ENCODE measurements at regions not wholly inside any gene's neighbourhood (a gene's known extent, or its start where the extent isn't known, plus 50 kb on each side); places are given as distances from the start of the nearest gene placed in this dataset.

GRCh38 chr6:3553254-3553653 is 96.4 kb upstream of the SLC22A23 start:
- H3K27ac ChIP-seq (ENCODE audit: insufficient read depth, low read length), result no peak overlapping the region
- H3K4me1 ChIP-seq (ENCODE audit: control insufficient read depth, insufficient read depth, low read length), result no peaks in the 10 kb centered on the region
- ChIA-PET POLR2A (ENCODE audit: unreplicated experiment) (no interaction called here), CTCF (no interaction called here)
- ATAC-seq (ENCODE audit: low read depth), result no peak
- H3K56ac ChIP-seq (ENCODE audit: extremely low read depth, insufficient read depth, low read length), result no peak overlapping the region
- H2BK5ac ChIP-seq (ENCODE audit: low read depth, low read length, poor library complexity, severe bottlenecking), result no peak overlapping the region
- H4K5ac ChIP-seq (ENCODE audit: low read depth, low read length), result no peak overlapping the region
- no peak overlapping the region for H3K9ac ChIP-seq (ENCODE audit: low read depth, low read length)
- H3K4ac ChIP-seq (ENCODE audit: low read depth, low read length), result no peak overlapping the region
- DNase-seq, result no peak
- no peak overlapping the region for H2BK15ac ChIP-seq (ENCODE audit: low read depth, low read length)
- no peak overlapping the region for H2AFZ ChIP-seq (replicated peaks; ENCODE audit: low read length, poor library complexity)
- H2AK9ac ChIP-seq (replicated peaks; ENCODE audit: low read depth, low read length, poor library complexity), result no peak overlapping the region
- no peaks in the 10 kb centered on the region for H3K9me1 ChIP-seq (ENCODE audit: insufficient read depth, low read length)
- H4K20me1 ChIP-seq (ENCODE audit: insufficient read depth, low read length), result no peaks in the 10 kb centered on the region
- no peaks in the 10 kb centered on the region for H3K79me1 ChIP-seq (ENCODE audit: low read depth in 1 of 2, low read length in 2 of 2)
- no peak overlapping the region for H3K4me3 ChIP-seq (ENCODE audit: insufficient read depth, low read depth, low read length)
- no peak overlapping the region for H2BK20ac ChIP-seq (ENCODE audit: low read depth, low read length)
- no peak overlapping the region for H4K91ac ChIP-seq (ENCODE audit: insufficient read depth, low read depth, low read length)
- H3K9me3 ChIP-seq (ENCODE audit: control insufficient read depth, insufficient read depth, low read length), result no peaks in the 10 kb centered on the region; the same call in none of the 2 replicates
- H3K18ac ChIP-seq (ENCODE audit: low read depth, low read length), result no peak overlapping the region
- dilution Hi-C loops (cut with HindIII; ENCODE audit: low sequenced_read_pairs, unreplicated experiment), result no loop called here
- intact Hi-C loops (cut with micrococcal nuclease), result no loop called here
- no peak overlapping the region for H2AK5ac ChIP-seq (ENCODE audit: low read depth, low read length)
- H2BK120ac ChIP-seq (ENCODE audit: low read depth, low read length), result no peak overlapping the region
- H3K4me2 ChIP-seq (ENCODE audit: low read depth, low read length), result no peak overlapping the region
- no peaks in the 10 kb centered on the region for H3K36me3 ChIP-seq (ENCODE audit: control insufficient read depth, insufficient read depth, low read length)
- TF ChIP-seq, protein P1, sequence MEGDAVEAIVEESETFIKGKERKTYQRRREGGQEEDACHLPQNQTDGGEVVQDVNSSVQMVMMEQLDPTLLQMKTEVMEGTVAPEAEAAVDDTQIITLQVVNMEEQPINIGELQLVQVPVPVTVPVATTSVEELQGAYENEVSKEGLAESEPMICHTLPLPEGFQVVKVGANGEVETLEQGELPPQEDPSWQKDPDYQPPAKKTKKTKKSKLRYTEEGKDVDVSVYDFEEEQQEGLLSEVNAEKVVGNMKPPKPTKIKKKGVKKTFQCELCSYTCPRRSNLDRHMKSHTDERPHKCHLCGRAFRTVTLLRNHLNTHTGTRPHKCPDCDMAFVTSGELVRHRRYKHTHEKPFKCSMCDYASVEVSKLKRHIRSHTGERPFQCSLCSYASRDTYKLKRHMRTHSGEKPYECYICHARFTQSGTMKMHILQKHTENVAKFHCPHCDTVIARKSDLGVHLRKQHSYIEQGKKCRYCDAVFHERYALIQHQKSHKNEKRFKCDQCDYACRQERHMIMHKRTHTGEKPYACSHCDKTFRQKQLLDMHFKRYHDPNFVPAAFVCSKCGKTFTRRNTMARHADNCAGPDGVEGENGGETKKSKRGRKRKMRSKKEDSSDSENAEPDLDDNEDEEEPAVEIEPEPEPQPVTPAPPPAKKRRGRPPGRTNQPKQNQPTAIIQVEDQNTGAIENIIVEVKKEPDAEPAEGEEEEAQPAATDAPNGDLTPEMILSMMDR (conservative IDR thresholded peaks at IDR 0.05; ENCODE audit: low read depth, low read length), result no peak
- TF ChIP-seq RFX5 (IDR thresholded peaks at IDR 0.05; ENCODE audit: low read depth, low read length), result no peak
- TF ChIP-seq MXI1 (IDR thresholded peaks at IDR 0.05; ENCODE audit: borderline replicate concordance, low read depth, low read length), result no peak
- TF ChIP-seq CEBPB (IDR thresholded peaks at IDR 0.05; ENCODE audit: low read depth, low read length), result no peak
- TF ChIP-seq RAD21 (IDR thresholded peaks at IDR 0.05; ENCODE audit: low read length), result no peak
- no peak for TF ChIP-seq FOS (IDR thresholded peaks at IDR 0.05; ENCODE audit: low read depth, low read length)
- no peak overlapping the region for H4K8ac ChIP-seq (ENCODE audit: low read depth in 2 of 2, low read length in 2 of 2)
- H3K27me3 ChIP-seq (ENCODE audit: control insufficient read depth, insufficient read depth, low read length), result peaks cover 18% of the 10 kb centered on the region
- H3K23ac ChIP-seq (ENCODE audit: low read depth, low read length), result no peak overlapping the region
- in situ Hi-C loops (cut with MboI; ENCODE audit: low sequenced_read_pairs), result no loop called here
- no TSS peak for BruUV-seq (replicated peaks)
- H3K14ac ChIP-seq (replicated peaks; ENCODE audit: low read depth, low read length), result no peak overlapping the region
